A549 (cell line): ENCODE measurements at regions not wholly inside any gene's neighbourhood (a gene's known extent, or its start where the extent isn't known, plus 50 kb on each side); places are given as distances from the start of the nearest gene placed in this dataset.

Experiments
- ATAC-seq, 2 experiments: fragments of 200-7000 bp in 1 of 2; fragments of >200 bp in 1 of 2; cut with Nextera tagmentation in 1 of 2; cut with Tn5 transposase in 1 of 2; 3 replicates each; pipeline versions ENCODE4 v1.8.0 to v1.9.1; 2018 to 2020; ENCODE audit warnings: mild to moderate bottlenecking in 1 of 2, moderate library complexity in 1 of 2
- CTCF ChIA-PET: fragments of 300-600 bp; sonication (Branson Sonifier 250); formaldehyde crosslinking; extraction: SDS; loops from one replicate; lab custom pipeline; 2021; ENCODE audit warnings: antibody characterized with exemption, inconsistent platforms; lab: Yijun Ruan, JAX
- POLR2A ChIA-PET: fragments of 350-600 bp; formaldehyde crosslinking; extraction: SDS; loops from one replicate; lab custom pipeline; 2021; ENCODE audit warnings: antibody characterized with exemption, inconsistent platforms; lab: Yijun Ruan, JAX
- DNase-seq, 2 experiments: peaks; one replicate each; pipeline versions ENCODE4 v3.0.0 to v3.0.0-alpha.2; 2011 to 2016; ENCODE audit warnings: low read depth in 1 of 2, low spot score in 1 of 2
- FAIRE-seq: peaks from 2 replicates; lab custom pipeline; 2011; peaks lifted over from hg19 to GRCh38; lab: Jason Lieb, UNC
- H3K27ac ChIP-seq, 2 experiments: fragments of >200 bp; sonication (Bioruptor Twin); formaldehyde crosslinking; 3 replicates each; pipeline ENCODE4 v1.5.1; 2016 to 2017
- H3K4me1 ChIP-seq: fragments of >200 bp; sonication (Bioruptor Twin); formaldehyde crosslinking; 3 replicates; pipeline ENCODE4 v1.6.1; 2016
- H3K4me2 ChIP-seq: fragments of >200 bp; sonication (Bioruptor Twin); formaldehyde crosslinking; 3 replicates; pipeline ENCODE4 v1.6.1; 2016
- H3K4me3 ChIP-seq: fragments of >200 bp; sonication (Bioruptor Twin); formaldehyde crosslinking; 3 replicates; pipeline ENCODE4 v1.5.1; 2016
- H3K9me3 ChIP-seq: fragments of >200 bp; sonication (Bioruptor Twin); formaldehyde crosslinking; 3 replicates; pipeline ENCODE4 v1.6.1; 2016
- BHLHE40 ChIP-seq: IDR thresholded peaks from 2 replicates; pipeline ENCODE4 v1.6.1; 2012; ENCODE audit warnings: low read depth, low read length, inconsistent platforms
- CBX8 ChIP-seq: fragments of 200-600 bp; sonication (generic); IDR thresholded peaks from 2 replicates; pipeline ENCODE4 v1.6.1; 2016
- CEBPB ChIP-seq, 2 experiments: fragments of >200 bp in 1 of 2; sonication (Bioruptor Twin) in 1 of 2; formaldehyde crosslinking in 1 of 2; IDR thresholded peaks; 2 replicates each; pipeline ENCODE4 v1.6.1; 2012 to 2016
- CHD4 ChIP-seq: fragments of 200-600 bp; sonication (generic); IDR thresholded peaks from 2 replicates; pipeline ENCODE4 v1.6.1; 2016; ENCODE audit warnings: antibody characterized with exemption, mild to moderate bottlenecking, borderline replicate concordance
- EHF ChIP-seq: fragments of 250-450 bp; sonication (Bioruptor Pico); IDR thresholded peaks from 2 replicates; pipeline ENCODE4 v1.5.0; 2020; ENCODE audit warnings: mild to moderate bottlenecking
- EHMT2 ChIP-seq: fragments of 200-600 bp; sonication (generic); IDR thresholded peaks from 2 replicates; pipeline ENCODE4 v1.6.1; 2016; ENCODE audit warnings: antibody characterized with exemption, low read depth, mild to moderate bottlenecking, moderate library complexity
- FOSB ChIP-seq: fragments of 250-450 bp; sonication (Bioruptor Pico); IDR thresholded peaks from 2 replicates; pipeline ENCODE4 v1.5.0; 2020; ENCODE audit warnings: mild to moderate bottlenecking, moderate library complexity
- FOSL2 ChIP-seq, 2 experiments: fragments of 450-650 bp in 1 of 2; fragments of >200 bp in 1 of 2; sonication (Bioruptor Twin) in 1 of 2; formaldehyde crosslinking; IDR thresholded peaks; 2 replicates each; pipeline versions ENCODE4 v1.5.0 to v1.6.1; 2016 to 2020; ENCODE audit warnings: mild to moderate bottlenecking in 1 of 2, moderate library complexity in 1 of 2
- FOXS1 ChIP-seq: fragments of 250-450 bp; sonication (Bioruptor Pico); IDR thresholded peaks from 2 replicates; pipeline ENCODE4 v1.5.0; 2020; ENCODE audit warnings: mild to moderate bottlenecking, moderate library complexity
- GATA3 ChIP-seq: IDR thresholded peaks from 2 replicates; pipeline ENCODE4 v1.6.1; 2012; ENCODE audit warnings: borderline replicate concordance
- HOXB13 ChIP-seq: fragments of 250-450 bp; sonication (Bioruptor Pico); IDR thresholded peaks from 2 replicates; pipeline ENCODE4 v1.5.0; 2020; ENCODE audit warnings: low read depth, mild to moderate bottlenecking, moderate library complexity
- JUNB ChIP-seq: fragments of >200 bp; sonication (Bioruptor Twin); formaldehyde crosslinking; IDR thresholded peaks from 2 replicates; pipeline ENCODE4 v1.6.1; 2016
- MAFK ChIP-seq: fragments of 450-650 bp; IDR thresholded peaks from 2 replicates; pipeline ENCODE4 v1.6.1; 2014; ENCODE audit not compliant: partially characterized antibody
- MAZ ChIP-seq: fragments of 150-350 bp; IDR thresholded peaks from 2 replicates; pipeline ENCODE4 v1.6.1; 2014; ENCODE audit warnings: antibody characterized with exemption, low read depth, low read length, borderline replicate concordance
- NFE2L2 ChIP-seq: fragments of 150-350 bp; conservative IDR thresholded peaks from 2 replicates; pipeline ENCODE4 v1.6.1; 2014; ENCODE audit warnings: low read length
- NR3C1 ChIP-seq: fragments of >200 bp; sonication (Bioruptor Twin); formaldehyde crosslinking; IDR thresholded peaks from 3 replicates; pipeline ENCODE4 v1.6.1; 2017
- POLR2AphosphoS2 ChIP-seq: conservative IDR thresholded peaks from 2 replicates; pipeline ENCODE4 v1.6.1; 2012; ENCODE audit warnings: low read length, improper control_type of control experiment, inconsistent platforms
- RARB ChIP-seq: fragments of 250-450 bp; sonication (Bioruptor Pico); IDR thresholded peaks from 2 replicates; pipeline ENCODE4 v1.8.0; 2021; ENCODE audit warnings: mild to moderate bottlenecking, moderate library complexity
- RCOR1 ChIP-seq: fragments of 150-350 bp; IDR thresholded peaks from 2 replicates; pipeline ENCODE4 v1.6.1; 2014; ENCODE audit warnings: antibody characterized with exemption, low read length, low read depth
- ZNF302 ChIP-seq: fragments of 250-450 bp; sonication (Bioruptor Pico); IDR thresholded peaks from 2 replicates; pipeline ENCODE4 v1.9.0; 2021; ENCODE audit warnings: inconsistent platforms, mild to moderate bottlenecking, moderate library complexity
- WGBS: methylation state at CpG from one replicate; pipeline ENCODE4 v1.1.6; 2017; ENCODE audit errors: missing lambda C conversion rate; 5-methylcytosine and 5-hydroxymethylcytosine counted together
- TF ChIP-seq, protein P1 (sequence below): fragments of 150-350 bp; IDR thresholded peaks from 2 replicates; pipeline ENCODE4 v1.6.1; 2014; ENCODE audit warnings: low read depth, mild to moderate bottlenecking, low read length
- TF ChIP-seq, protein P2 (sequence below): fragments of 250-450 bp; sonication (Bioruptor Pico); IDR thresholded peaks from 2 replicates; pipeline ENCODE4 v1.5.0; 2020; ENCODE audit warnings: low read depth, mild to moderate bottlenecking, moderate library complexity
- TF ChIP-seq, protein P3 (sequence below): fragments of 200-600 bp; sonication (generic); IDR thresholded peaks from 2 replicates; pipeline ENCODE4 v1.6.1; 2016; ENCODE audit warnings: antibody characterized with exemption, mild to moderate bottlenecking, moderate library complexity
- TF ChIP-seq, protein P4 (sequence below): fragments of 250-450 bp; sonication (Bioruptor Pico); IDR thresholded peaks from 2 replicates; pipeline ENCODE4 v1.5.0; 2021; ENCODE audit warnings: mild to moderate bottlenecking, moderate library complexity, borderline replicate concordance
- TF ChIP-seq, protein P5 (sequence below): IDR thresholded peaks from 2 replicates; pipeline ENCODE4 v1.6.1; 2012

DNA sequence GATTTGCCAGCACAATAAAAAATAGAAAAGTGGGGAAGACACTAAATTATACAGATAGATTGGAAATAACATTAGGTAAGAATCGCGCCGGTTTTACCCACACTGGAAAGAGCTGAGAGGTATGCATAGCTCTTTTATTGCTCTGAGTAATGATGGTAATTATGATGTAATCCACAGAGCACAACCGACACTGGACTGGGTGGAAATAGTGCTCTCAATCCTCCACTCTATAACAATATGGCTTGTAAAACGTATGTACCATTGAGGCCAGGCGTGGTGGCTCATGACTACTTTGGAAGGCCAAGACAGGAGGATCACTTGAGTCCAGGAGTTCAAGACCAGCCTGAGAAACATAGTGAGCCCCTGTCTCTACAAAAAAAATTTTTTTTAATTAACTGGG lies 104.3 kb upstream of the RAPGEF2 start:
- TF ChIP-seq FOSL2 (IDR thresholded peaks at IDR 0.05) (no peak), FOSL2 (CRISPR knock-in tag; IDR thresholded peaks at IDR 0.05) (no peak), BHLHE40 (no peak), NFE2L2 (no peak), CHD4 (no peak), RCOR1 (no peak), FOSB (CRISPR knock-in tag) (no peak), RARB (CRISPR knock-in tag) (no peak), JUNB (no peak), NR3C1 (no peak), ZNF302 (no peak)
- TF ChIP-seq, protein P1, sequence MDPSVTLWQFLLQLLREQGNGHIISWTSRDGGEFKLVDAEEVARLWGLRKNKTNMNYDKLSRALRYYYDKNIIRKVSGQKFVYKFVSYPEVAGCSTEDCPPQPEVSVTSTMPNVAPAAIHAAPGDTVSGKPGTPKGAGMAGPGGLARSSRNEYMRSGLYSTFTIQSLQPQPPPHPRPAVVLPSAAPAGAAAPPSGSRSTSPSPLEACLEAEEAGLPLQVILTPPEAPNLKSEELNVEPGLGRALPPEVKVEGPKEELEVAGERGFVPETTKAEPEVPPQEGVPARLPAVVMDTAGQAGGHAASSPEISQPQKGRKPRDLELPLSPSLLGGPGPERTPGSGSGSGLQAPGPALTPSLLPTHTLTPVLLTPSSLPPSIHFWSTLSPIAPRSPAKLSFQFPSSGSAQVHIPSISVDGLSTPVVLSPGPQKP, result no peak
- TF ChIP-seq, protein P2, sequence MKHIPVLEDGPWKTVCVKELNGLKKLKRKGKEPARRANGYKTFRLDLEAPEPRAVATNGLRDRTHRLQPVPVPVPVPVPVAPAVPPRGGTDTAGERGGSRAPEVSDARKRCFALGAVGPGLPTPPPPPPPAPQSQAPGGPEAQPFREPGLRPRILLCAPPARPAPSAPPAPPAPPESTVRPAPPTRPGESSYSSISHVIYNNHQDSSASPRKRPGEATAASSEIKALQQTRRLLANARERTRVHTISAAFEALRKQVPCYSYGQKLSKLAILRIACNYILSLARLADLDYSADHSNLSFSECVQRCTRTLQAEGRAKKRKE (CRISPR knock-in tag), result no peak
- TF ChIP-seq, all 56 proteins: peak for 0
- no peak for FAIRE-seq
- H3K27ac ChIP-seq, result peak overlapping the region in 1 of 2 experiments; percentile 68; a peak in 3 of 6 replicates
- DNase-seq, result no peak
- CTCF ChIA-PET, result no interaction called here
- no peak for ATAC-seq
- no peaks in the 10 kb centered on the region for H3K9me3 ChIP-seq
- H3K4me3 ChIP-seq, result no peak overlapping the region
- H3K4me1 ChIP-seq, result peaks cover 44% of the 10 kb centered on the region
- H3K4me2 ChIP-seq, result 0 out of 3 replicates have a peak overlapping the region, but pooled peaks have one; percentile 8
- POLR2A ChIA-PET, result no interaction called here
- WGBS, result 69% methylated on average over 6 of the region's 6 CpGs

DNA sequence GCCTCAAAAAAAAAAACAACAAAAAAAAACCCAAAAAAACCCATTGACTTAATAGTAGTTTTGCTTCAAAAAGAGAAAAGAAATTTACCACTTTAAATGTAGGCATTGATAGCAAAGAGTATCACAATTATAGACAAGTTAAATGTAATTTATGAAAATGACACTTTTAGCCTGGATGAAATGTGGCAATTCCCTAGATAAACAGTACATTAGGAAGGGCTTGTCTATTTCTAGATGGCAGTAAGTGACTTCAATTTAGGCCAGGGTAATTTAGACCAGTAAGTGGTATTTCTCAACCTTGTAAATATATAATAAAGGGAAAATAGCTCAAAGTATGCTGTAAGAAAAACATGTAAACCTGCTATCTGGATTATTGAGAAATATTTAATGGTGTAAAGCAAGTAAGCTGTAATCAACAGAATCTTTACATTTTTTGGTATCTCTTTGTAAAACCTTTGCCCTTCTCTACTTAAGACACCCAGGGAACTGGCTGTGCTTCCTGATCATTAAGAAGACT lies 103.7 kb upstream of the RAPGEF2 start:
- FAIRE-seq, result no peak
- Histone ChIP-seq H3K4me2 (0 out of 3 replicates have a peak overlapping the region, but pooled peaks have one; percentile 8), H3K4me3 (no peak overlapping the region), H3K9me3 (no peaks in the 10 kb centered on the region), H3K4me1 (peaks cover 49% of the 10 kb centered on the region), H3K27ac (peak overlapping the region in 1 of 2 experiments; percentile 68; a peak in 1 of 6 replicates)
- CTCF ChIA-PET, result interaction anchor here (0.7 kb wide), 1 partner anchor 98 kb away, joined by 3 read pairs; no protein-coding TSS in a partner anchor
- POLR2A ChIA-PET, result no interaction called here
- no peak for ATAC-seq
- TF ChIP-seq POLR2AphosphoS2 (no peak), GATA3 (no peak), CBX8 (no peak), HOXB13 (CRISPR knock-in tag) (no peak), FOSB (CRISPR knock-in tag) (no peak), EHMT2 (no peak), CEBPB (IDR thresholded peaks at IDR 0.05) (no peak), EHF (CRISPR knock-in tag) (no peak), FOSL2 (IDR thresholded peaks at IDR 0.05) (no peak), FOSL2 (CRISPR knock-in tag; IDR thresholded peaks at IDR 0.05) (no peak), MAZ (no peak), MAFK (no peak), FOXS1 (CRISPR knock-in tag) (no peak), ZNF302 (no peak)
- TF ChIP-seq, protein P3, sequence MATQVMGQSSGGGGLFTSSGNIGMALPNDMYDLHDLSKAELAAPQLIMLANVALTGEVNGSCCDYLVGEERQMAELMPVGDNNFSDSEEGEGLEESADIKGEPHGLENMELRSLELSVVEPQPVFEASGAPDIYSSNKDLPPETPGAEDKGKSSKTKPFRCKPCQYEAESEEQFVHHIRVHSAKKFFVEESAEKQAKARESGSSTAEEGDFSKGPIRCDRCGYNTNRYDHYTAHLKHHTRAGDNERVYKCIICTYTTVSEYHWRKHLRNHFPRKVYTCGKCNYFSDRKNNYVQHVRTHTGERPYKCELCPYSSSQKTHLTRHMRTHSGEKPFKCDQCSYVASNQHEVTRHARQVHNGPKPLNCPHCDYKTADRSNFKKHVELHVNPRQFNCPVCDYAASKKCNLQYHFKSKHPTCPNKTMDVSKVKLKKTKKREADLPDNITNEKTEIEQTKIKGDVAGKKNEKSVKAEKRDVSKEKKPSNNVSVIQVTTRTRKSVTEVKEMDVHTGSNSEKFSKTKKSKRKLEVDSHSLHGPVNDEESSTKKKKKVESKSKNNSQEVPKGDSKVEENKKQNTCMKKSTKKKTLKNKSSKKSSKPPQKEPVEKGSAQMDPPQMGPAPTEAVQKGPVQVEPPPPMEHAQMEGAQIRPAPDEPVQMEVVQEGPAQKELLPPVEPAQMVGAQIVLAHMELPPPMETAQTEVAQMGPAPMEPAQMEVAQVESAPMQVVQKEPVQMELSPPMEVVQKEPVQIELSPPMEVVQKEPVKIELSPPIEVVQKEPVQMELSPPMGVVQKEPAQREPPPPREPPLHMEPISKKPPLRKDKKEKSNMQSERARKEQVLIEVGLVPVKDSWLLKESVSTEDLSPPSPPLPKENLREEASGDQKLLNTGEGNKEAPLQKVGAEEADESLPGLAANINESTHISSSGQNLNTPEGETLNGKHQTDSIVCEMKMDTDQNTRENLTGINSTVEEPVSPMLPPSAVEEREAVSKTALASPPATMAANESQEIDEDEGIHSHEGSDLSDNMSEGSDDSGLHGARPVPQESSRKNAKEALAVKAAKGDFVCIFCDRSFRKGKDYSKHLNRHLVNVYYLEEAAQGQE, result no peak
- TF ChIP-seq, protein P4, sequence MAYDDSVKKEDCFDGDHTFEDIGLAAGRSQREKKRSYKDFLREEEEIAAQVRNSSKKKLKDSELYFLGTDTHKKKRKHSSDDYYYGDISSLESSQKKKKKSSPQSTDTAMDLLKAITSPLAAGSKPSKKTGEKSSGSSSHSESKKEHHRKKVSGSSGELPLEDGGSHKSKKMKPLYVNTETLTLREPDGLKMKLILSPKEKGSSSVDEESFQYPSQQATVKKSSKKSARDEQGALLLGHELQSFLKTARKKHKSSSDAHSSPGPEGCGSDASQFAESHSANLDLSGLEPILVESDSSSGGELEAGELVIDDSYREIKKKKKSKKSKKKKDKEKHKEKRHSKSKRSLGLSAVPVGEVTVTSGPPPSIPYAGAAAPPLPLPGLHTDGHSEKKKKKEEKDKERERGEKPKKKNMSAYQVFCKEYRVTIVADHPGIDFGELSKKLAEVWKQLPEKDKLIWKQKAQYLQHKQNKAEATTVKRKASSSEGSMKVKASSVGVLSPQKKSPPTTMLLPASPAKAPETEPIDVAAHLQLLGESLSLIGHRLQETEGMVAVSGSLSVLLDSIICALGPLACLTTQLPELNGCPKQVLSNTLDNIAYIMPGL (CRISPR knock-in tag), result no peak
- TF ChIP-seq, protein P5, sequence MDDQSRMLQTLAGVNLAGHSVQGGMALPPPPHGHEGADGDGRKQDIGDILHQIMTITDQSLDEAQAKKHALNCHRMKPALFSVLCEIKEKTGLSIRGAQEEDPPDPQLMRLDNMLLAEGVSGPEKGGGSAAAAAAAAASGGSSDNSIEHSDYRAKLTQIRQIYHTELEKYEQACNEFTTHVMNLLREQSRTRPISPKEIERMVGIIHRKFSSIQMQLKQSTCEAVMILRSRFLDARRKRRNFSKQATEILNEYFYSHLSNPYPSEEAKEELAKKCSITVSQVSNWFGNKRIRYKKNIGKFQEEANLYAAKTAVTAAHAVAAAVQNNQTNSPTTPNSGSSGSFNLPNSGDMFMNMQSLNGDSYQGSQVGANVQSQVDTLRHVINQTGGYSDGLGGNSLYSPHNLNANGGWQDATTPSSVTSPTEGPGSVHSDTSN, result no peak
- DNase-seq, result no peak
